ENCODE measurements at regions not wholly inside any gene's neighbourhood (a gene's known extent, or its start where the extent isn't known, plus 50 kb on each side); places are given as distances from the start of the nearest gene placed in this dataset.
"Not testable (repeated sequence)": the region's sequence is repeated elsewhere in the genome, so short reads cannot be mapped to it uniquely, and the experiment has no call there.

DNA sequence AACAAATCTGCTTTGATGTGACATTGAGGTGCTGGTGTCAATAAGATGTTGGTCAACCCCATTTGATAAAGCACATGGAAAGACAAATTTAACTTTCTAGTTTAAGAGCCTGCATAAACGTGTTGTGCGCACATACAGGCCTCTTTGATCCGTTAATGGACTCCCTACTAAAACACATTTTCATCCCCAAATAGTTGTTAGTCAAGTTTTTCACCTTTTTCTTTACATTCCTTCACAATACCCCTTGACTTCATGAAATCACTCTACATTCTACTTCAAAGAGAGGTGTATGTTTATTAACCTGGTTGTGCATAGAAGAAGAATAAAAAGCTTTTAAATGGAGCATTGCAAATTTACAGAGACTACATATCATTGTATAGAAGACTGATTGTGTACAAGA is 180.3 kb downstream of the HDGFL1 start:
- Histone ChIP-seq H3K9me3 (ENCODE audit: control insufficient read depth, low read depth, low read length) (no peaks in the 10 kb centered on the region), H3K27ac (ENCODE audit: low read length) (no peak overlapping the region), H3K27me3 (ENCODE audit: control insufficient read depth, insufficient read depth, low read length) (no peaks in the 10 kb centered on the region), H3K9ac (ENCODE audit: low read length) (no peak overlapping the region), H3K36me3 (ENCODE audit: control insufficient read depth, low read depth, low read length) (no peaks in the 10 kb centered on the region), H3K4me3 (ENCODE audit: low read length) (no peak overlapping the region), H3K4me1 (ENCODE audit: control insufficient read depth, low read depth, low read length) (no peaks in the 10 kb centered on the region)

DNA sequence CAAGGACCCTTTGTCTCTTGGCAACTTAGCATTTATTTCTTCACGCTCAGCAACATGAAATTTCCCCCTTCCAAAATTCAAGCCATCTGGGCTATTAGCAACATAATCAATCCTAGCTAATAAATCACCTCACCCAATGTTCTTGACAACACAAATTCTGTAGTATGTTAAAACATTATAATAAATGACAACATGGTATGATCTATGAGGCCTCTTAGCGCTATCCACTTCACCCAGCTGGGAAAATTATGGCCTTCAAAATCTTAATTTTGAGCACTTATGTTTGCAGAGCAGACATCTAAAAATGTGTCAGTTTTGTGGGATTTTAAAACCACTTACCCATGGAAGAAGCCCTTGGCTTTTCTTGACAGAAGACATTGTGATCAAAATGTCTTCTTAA is 181.9 kb downstream of the HDGFL1 start:
- no peak overlapping the region for H3K27ac ChIP-seq (ENCODE audit: low read length)
- H3K4me1 ChIP-seq (ENCODE audit: control insufficient read depth, low read depth, low read length), result no peaks in the 10 kb centered on the region
- no peak overlapping the region for H3K4me3 ChIP-seq (ENCODE audit: low read length)
- no peaks in the 10 kb centered on the region for H3K36me3 ChIP-seq (ENCODE audit: control insufficient read depth, low read depth, low read length)
- H3K9ac ChIP-seq (ENCODE audit: low read length), result no peak overlapping the region
- no peaks in the 10 kb centered on the region for H3K9me3 ChIP-seq (ENCODE audit: control insufficient read depth, low read depth, low read length)
- H3K27me3 ChIP-seq (ENCODE audit: control insufficient read depth, insufficient read depth, low read length), result no peaks in the 10 kb centered on the region

DNA sequence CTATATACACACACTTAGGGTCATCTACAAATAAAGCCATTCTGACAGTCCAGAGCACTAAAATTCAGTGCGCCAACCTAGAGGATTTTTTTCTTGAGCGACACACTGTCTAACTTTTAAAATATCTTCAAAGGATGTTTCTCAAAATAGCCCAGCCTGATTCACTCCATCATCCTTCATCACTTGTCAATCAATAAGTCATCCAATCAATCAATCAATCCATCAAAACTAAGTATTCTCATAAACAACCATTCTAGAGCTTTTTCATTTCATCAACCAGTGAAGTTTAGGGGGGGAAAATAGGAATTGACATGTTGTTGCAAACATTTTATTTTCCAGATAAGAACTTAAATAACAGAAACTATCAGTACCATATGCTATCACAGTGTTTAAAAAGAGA is 183.2 kb downstream of the HDGFL1 start:
- Histone ChIP-seq H3K27ac (ENCODE audit: low read length) (no peak overlapping the region), H3K9me3 (ENCODE audit: control insufficient read depth, low read depth, low read length) (no peaks in the 10 kb centered on the region), H3K4me3 (ENCODE audit: low read length) (no peak overlapping the region), H3K36me3 (ENCODE audit: control insufficient read depth, low read depth, low read length) (no peaks in the 10 kb centered on the region), H3K9ac (ENCODE audit: low read length) (no peak overlapping the region), H3K27me3 (ENCODE audit: control insufficient read depth, insufficient read depth, low read length) (no peaks in the 10 kb centered on the region), H3K4me1 (ENCODE audit: control insufficient read depth, low read depth, low read length) (no peaks in the 10 kb centered on the region)

DNA sequence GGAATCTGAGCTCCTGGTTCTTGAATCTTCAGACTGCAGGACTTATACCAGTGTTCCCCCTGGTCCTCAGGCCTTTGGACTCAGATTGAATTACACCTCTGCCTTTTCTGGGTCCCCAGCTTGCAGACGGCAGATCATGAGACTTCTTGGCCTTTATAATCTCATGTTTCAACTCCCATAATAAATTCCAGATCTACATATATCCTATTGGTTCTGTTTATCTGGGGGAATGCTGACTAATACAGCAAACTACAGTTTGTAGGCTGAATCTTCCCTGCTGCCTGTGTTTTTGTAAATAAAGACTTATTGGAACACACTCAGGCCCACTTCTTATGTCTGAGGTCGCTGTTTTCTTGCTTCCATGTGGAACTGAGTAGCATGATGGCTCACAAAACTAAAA is 184.7 kb downstream of the HDGFL1 start:
- no peak overlapping the region for H3K9ac ChIP-seq (ENCODE audit: low read length)
- H3K9me3 ChIP-seq (ENCODE audit: control insufficient read depth, low read depth, low read length), result no peaks in the 10 kb centered on the region
- H3K4me3 ChIP-seq (ENCODE audit: low read length), result no peak overlapping the region
- no peak overlapping the region for H3K27ac ChIP-seq (ENCODE audit: low read length)
- no peaks in the 10 kb centered on the region for H3K36me3 ChIP-seq (ENCODE audit: control insufficient read depth, low read depth, low read length)
- H3K27me3 ChIP-seq (ENCODE audit: control insufficient read depth, insufficient read depth, low read length), result no peaks in the 10 kb centered on the region
- H3K4me1 ChIP-seq (ENCODE audit: control insufficient read depth, low read depth, low read length), result no peaks in the 10 kb centered on the region

DNA sequence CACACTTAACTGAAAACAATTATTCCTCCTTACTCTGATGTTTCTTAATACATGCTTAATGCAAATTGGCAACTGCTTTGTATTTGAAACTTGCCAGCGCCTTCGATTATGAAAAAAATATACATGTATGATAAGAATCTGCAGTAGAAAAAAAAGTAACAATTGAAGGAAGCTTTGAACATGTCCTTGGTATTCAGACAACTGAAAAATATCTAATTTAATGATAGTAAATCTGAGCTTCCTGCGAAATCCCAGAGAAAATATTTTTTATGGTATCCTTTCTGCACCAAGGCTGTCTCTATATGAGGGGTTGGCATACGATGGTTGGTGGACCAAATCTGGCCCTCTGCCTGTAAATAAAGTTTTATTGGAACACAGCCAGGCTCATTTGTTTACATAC is 186.2 kb downstream of the HDGFL1 start:
- Histone ChIP-seq H3K27me3 (ENCODE audit: control insufficient read depth, insufficient read depth, low read length) (no peaks in the 10 kb centered on the region), H3K9ac (ENCODE audit: low read length) (no peak overlapping the region), H3K4me1 (ENCODE audit: control insufficient read depth, low read depth, low read length) (no peaks in the 10 kb centered on the region), H3K36me3 (ENCODE audit: control insufficient read depth, low read depth, low read length) (no peaks in the 10 kb centered on the region), H3K27ac (ENCODE audit: low read length) (no peak overlapping the region), H3K4me3 (ENCODE audit: low read length) (no peak overlapping the region), H3K9me3 (ENCODE audit: control insufficient read depth, low read depth, low read length) (no peaks in the 10 kb centered on the region)

DNA sequence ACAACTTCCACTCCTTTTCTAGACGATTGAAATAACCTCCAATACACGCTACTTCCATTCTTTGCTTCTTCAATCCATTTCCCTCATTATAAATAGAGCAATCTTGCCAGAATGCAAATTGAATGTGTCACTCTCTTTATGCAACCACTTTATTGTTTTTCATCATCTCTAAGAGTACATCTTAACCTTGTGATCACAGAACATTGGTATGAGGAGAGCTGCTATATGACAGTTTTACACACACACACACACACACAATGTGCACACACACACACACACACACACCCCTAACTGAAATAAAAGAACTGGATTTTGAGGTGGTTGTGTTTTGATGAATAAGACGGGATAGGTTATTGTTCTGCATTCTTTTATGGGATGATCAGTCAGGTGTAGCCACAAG is 187.0 kb downstream of the HDGFL1 start:
- H3K27ac ChIP-seq (ENCODE audit: low read length), result no peak overlapping the region
- H3K9me3 ChIP-seq (ENCODE audit: control insufficient read depth, low read depth, low read length), result no peaks in the 10 kb centered on the region
- H3K9ac ChIP-seq (ENCODE audit: low read length), result no peak overlapping the region
- H3K27me3 ChIP-seq (ENCODE audit: control insufficient read depth, insufficient read depth, low read length), result no peaks in the 10 kb centered on the region
- no peaks in the 10 kb centered on the region for H3K4me1 ChIP-seq (ENCODE audit: control insufficient read depth, low read depth, low read length)
- H3K36me3 ChIP-seq (ENCODE audit: control insufficient read depth, low read depth, low read length), result no peaks in the 10 kb centered on the region
- H3K4me3 ChIP-seq (ENCODE audit: low read length), result no peak overlapping the region

- no peaks in the 10 kb centered on the region for H3K36me3 ChIP-seq (ENCODE audit: control insufficient read depth, low read depth, low read length)
- no peak overlapping the region for H3K9ac ChIP-seq (ENCODE audit: low read length)
- H3K9me3 ChIP-seq (ENCODE audit: control insufficient read depth, low read depth, low read length), result no peaks in the 10 kb centered on the region
- no peak overlapping the region for H3K4me3 ChIP-seq (ENCODE audit: low read length)
- no peak overlapping the region for H3K27ac ChIP-seq (ENCODE audit: low read length)
- H3K4me1 ChIP-seq (ENCODE audit: control insufficient read depth, low read depth, low read length), result no peaks in the 10 kb centered on the region
- H3K27me3 ChIP-seq (ENCODE audit: control insufficient read depth, insufficient read depth, low read length), result no peaks in the 10 kb centered on the region
These were observed 195.1 kb downstream of the HDGFL1 start for GRCh38 chr6:22764496-22764895.

GRCh38 chr6:22765015-22765414 is 195.6 kb downstream of the HDGFL1 start:
- Histone ChIP-seq H3K9me3 (ENCODE audit: control insufficient read depth, low read depth, low read length) (no peaks in the 10 kb centered on the region), H3K27me3 (ENCODE audit: control insufficient read depth, insufficient read depth, low read length) (no peaks in the 10 kb centered on the region), H3K4me3 (ENCODE audit: low read length) (no peak overlapping the region), H3K9ac (ENCODE audit: low read length) (no peak overlapping the region), H3K27ac (ENCODE audit: low read length) (no peak overlapping the region), H3K36me3 (ENCODE audit: control insufficient read depth, low read depth, low read length) (no peaks in the 10 kb centered on the region), H3K4me1 (ENCODE audit: control insufficient read depth, low read depth, low read length) (no peaks in the 10 kb centered on the region)

DNA sequence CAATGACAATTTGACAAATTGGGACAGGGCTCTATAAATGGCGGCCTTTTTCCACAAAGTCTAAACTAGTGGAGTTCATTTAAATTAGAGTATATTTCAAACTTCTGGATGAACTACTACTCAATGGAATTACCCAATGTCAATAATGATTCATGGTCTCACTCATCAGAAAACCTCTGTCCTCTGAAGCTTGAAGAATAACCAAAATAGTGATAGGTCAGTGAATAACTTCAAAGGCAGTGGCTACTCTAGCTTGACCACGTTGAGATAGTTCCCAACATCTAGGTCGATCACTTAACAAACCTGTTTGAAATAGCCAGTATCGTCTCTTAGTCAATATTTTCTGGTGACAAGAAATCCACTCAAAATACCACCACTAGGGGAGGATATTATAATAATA is 197.6 kb downstream of the HDGFL1 start:
- Histone ChIP-seq H3K4me3 (ENCODE audit: low read length) (no peak overlapping the region), H3K36me3 (ENCODE audit: control insufficient read depth, low read depth, low read length) (no peaks in the 10 kb centered on the region), H3K9ac (ENCODE audit: low read length) (no peak overlapping the region), H3K4me1 (ENCODE audit: control insufficient read depth, low read depth, low read length) (no peaks in the 10 kb centered on the region), H3K27me3 (ENCODE audit: control insufficient read depth, insufficient read depth, low read length) (no peaks in the 10 kb centered on the region), H3K27ac (ENCODE audit: low read length) (no peak overlapping the region), H3K9me3 (ENCODE audit: control insufficient read depth, low read depth, low read length) (no peaks in the 10 kb centered on the region)

DNA sequence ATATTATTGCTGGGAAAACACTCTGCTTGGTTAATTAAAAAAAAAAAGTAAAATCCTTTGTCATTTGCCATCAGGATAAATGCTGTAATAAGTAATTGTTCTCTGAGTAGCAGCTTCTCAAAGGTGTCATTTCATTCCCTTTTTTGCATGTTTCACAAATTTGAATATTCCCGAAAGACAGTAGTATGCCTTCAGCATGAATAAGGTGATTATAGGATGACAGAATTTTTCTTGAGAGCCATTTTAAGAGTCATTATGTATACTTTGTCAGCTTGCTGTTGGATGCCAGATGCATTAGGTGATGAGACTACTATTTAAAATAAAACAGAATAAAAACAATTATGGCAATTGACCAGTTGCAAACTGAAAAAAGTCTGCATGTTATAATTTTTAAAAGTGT is 200.7 kb downstream of the HDGFL1 start:
- H3K9me3 ChIP-seq (ENCODE audit: control insufficient read depth, low read depth, low read length), result no peaks in the 10 kb centered on the region

GRCh38 chr6:22774129-22774528 is 204.8 kb downstream of the HDGFL1 start:
- Histone ChIP-seq H3K4me3 (ENCODE audit: low read length) (no peak overlapping the region), H3K9me3 (ENCODE audit: control insufficient read depth, low read depth, low read length) (peaks cover 8% of the 10 kb centered on the region), H3K4me1 (ENCODE audit: control insufficient read depth, low read depth, low read length) (no peaks in the 10 kb centered on the region), H3K36me3 (ENCODE audit: control insufficient read depth, low read depth, low read length) (no peaks in the 10 kb centered on the region), H3K27ac (ENCODE audit: low read length) (no peak overlapping the region), H3K27me3 (ENCODE audit: control insufficient read depth, insufficient read depth, low read length) (no peaks in the 10 kb centered on the region), H3K9ac (ENCODE audit: low read length) (no peak overlapping the region)

More for the DNA sequence above, 200.7 kb downstream of the HDGFL1 start:
- Histone ChIP-seq H3K27ac (ENCODE audit: low read length) (no peak overlapping the region), H3K4me3 (ENCODE audit: low read length) (no peak overlapping the region), H3K4me1 (ENCODE audit: control insufficient read depth, low read depth, low read length) (no peaks in the 10 kb centered on the region), H3K9ac (ENCODE audit: low read length) (no peak overlapping the region), H3K36me3 (ENCODE audit: control insufficient read depth, low read depth, low read length) (no peaks in the 10 kb centered on the region), H3K27me3 (ENCODE audit: control insufficient read depth, insufficient read depth, low read length) (no peaks in the 10 kb centered on the region)

DNA sequence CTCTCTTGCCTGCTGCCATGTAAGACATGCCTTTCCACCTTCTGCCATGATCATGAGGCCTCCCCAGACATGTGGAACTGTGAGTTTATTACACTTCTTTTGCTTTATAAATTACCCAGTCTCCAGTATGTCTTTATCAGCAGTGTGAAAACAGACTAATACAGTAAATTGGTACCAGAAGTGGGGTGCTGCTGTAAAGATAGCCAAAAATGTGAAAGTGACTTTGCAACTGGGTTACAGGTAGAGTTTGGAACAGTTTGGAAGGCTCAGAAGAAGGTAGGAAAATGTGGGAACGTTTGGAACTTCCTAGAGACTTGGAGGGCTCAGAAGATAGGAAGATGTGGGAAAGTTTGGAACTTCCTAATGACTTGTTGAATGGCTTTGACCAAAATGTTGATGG is 209.1 kb downstream of the HDGFL1 start:
- not testable (repeated sequence) for H3K4me1 ChIP-seq (ENCODE audit: control insufficient read depth, low read depth, low read length); H3K4me3 ChIP-seq (ENCODE audit: low read length); H3K9me3 ChIP-seq (ENCODE audit: control insufficient read depth, low read depth, low read length); H3K9ac ChIP-seq (ENCODE audit: low read length); H3K36me3 ChIP-seq (ENCODE audit: control insufficient read depth, low read depth, low read length); H3K27ac ChIP-seq (ENCODE audit: low read length); H3K27me3 ChIP-seq (ENCODE audit: control insufficient read depth, insufficient read depth, low read length)

GRCh38 chr6:22779062-22779461 is 209.7 kb downstream of the HDGFL1 start:
- Histone ChIP-seq H3K27me3 (ENCODE audit: control insufficient read depth, insufficient read depth, low read length) (no peaks in the 10 kb centered on the region), H3K9me3 (ENCODE audit: control insufficient read depth, low read depth, low read length) (peaks cover 8% of the 10 kb centered on the region), H3K27ac (ENCODE audit: low read length) (no peak overlapping the region), H3K36me3 (ENCODE audit: control insufficient read depth, low read depth, low read length) (no peaks in the 10 kb centered on the region), H3K4me1 (ENCODE audit: control insufficient read depth, low read depth, low read length) (peaks cover 1% of the 10 kb centered on the region), H3K9ac (ENCODE audit: low read length) (no peak overlapping the region), H3K4me3 (ENCODE audit: low read length) (no peak overlapping the region)
